CD14-positive monocyte (primary cell): ENCODE measurements at regions not wholly inside any gene's neighbourhood (a gene's known extent, or its start where the extent isn't known, plus 50 kb on each side); places are given as distances from the start of the nearest gene placed in this dataset.

ENCODE experiments used
- DNase-seq, 3 donors: peaks; one replicate each; pipeline ENCODE4 v3.0.0-alpha.2; 2011 to 2022
- H2AFZ ChIP-seq: 2 replicates; pipeline ENCODE4 v1.6.0; 2012; ENCODE audit warnings: mild to moderate bottlenecking, low read depth, low read length, inconsistent platforms; ENCODE audit not compliant: insufficient read depth, poor library complexity, severe bottlenecking
- H3K27ac ChIP-seq, 2 donors: 1 replicate in 1 of 2; 2 replicates in 1 of 2; pipeline ENCODE4 v1.5.1; 2012 to 2013; ENCODE audit warnings: low read length in 2 of 2, control low read depth in 1 of 2, inconsistent platforms in 1 of 2, low read depth in 1 of 2, mild to moderate bottlenecking in 1 of 2
- H3K27me3 ChIP-seq, 2 donors: one replicate each; pipeline versions ENCODE4 v1.6.0 to v1.6.1; 2011 to 2013; ENCODE audit warnings: low read length in 2 of 2; ENCODE audit not compliant: control insufficient read depth in 2 of 2, insufficient read depth in 2 of 2
- H3K36me3 ChIP-seq, 2 donors: replicated peaks in 1 of 2; 1 replicate in 1 of 2; 2 replicates in 1 of 2; pipeline versions ENCODE4 v1.5.1 to v1.6.1; 2012 to 2013; ENCODE audit warnings: low read length in 2 of 2, control low read depth in 1 of 2, inconsistent platforms in 1 of 2, mild to moderate bottlenecking in 1 of 2; ENCODE audit not compliant: insufficient read depth in 2 of 2, control insufficient read depth in 1 of 2
- H3K4me1 ChIP-seq, 2 donors: 1 replicate in 1 of 2; 2 replicates in 1 of 2; pipeline versions ENCODE4 v1.5.1 to v1.6.1; 2012 to 2013; ENCODE audit warnings: low read length in 2 of 2, control low read depth in 1 of 2, inconsistent platforms in 1 of 2, mild to moderate bottlenecking in 1 of 2, moderate library complexity in 1 of 2; ENCODE audit not compliant: insufficient read depth in 2 of 2, control insufficient read depth in 1 of 2
- H3K4me2 ChIP-seq: replicated peaks from 2 replicates; pipeline ENCODE3; 2012; ENCODE audit warnings: low read length, moderate library complexity, mild to moderate bottlenecking; ENCODE audit not compliant: poor library complexity, severe bottlenecking; ENCODE audit errors: extremely low read depth
- H3K4me3 ChIP-seq, 3 experiments: fragments of 200-600 bp in 1 of 3; sonication (generic) in 1 of 3; replicated peaks in 1 of 3; 1 replicate in 2 of 3; 2 replicates in 1 of 3; pipeline ENCODE4 v1.5.1; 2011 to 2013; ENCODE audit warnings: low read length in 3 of 3, mild to moderate bottlenecking in 3 of 3, control low read depth in 2 of 3, low read depth in 2 of 3, inconsistent platforms in 1 of 3, moderate library complexity in 1 of 3
- H3K79me2 ChIP-seq: 2 replicates; pipeline ENCODE4 v1.6.0; 2012; ENCODE audit warnings: mild to moderate bottlenecking, control low read depth, inconsistent platforms, low read length, moderate library complexity; ENCODE audit not compliant: insufficient read depth
- H3K9ac ChIP-seq: 2 replicates; pipeline ENCODE4 v1.6.0; 2017; ENCODE audit warnings: low read length, mild to moderate bottlenecking; ENCODE audit not compliant: insufficient read depth, poor library complexity, severe bottlenecking
- H3K9me3 ChIP-seq, 2 donors: replicated peaks in 1 of 2; 1 replicate in 1 of 2; 2 replicates in 1 of 2; pipeline versions ENCODE4 v1.5.1 to v1.6.1; 2012 to 2013; ENCODE audit warnings: low read length in 2 of 2, control low read depth in 1 of 2; ENCODE audit not compliant: control insufficient read depth in 1 of 2, insufficient read depth in 1 of 2
- H4K20me1 ChIP-seq: 2 replicates; pipeline ENCODE4 v1.6.0; 2012; ENCODE audit warnings: mild to moderate bottlenecking, low read length, control low read depth, moderate library complexity; ENCODE audit not compliant: insufficient read depth
- H3K27ac Mint-ChIP-seq, 7 donors: one replicate each; pipeline ENCODE4 v1.8.0; 2020; ENCODE audit warnings: mild to moderate bottlenecking in 7 of 7, mixed read lengths in 7 of 7, moderate library complexity in 6 of 7, inconsistent platforms in 2 of 7
- H3K27me3 Mint-ChIP-seq, 3 donors: one replicate each; pipeline ENCODE4 v1.8.0; 2021 to 2022; ENCODE audit warnings: low read depth in 3 of 3, mild to moderate bottlenecking in 3 of 3, mixed read lengths in 3 of 3, moderate library complexity in 3 of 3, inconsistent platforms in 1 of 3
- H3K36me3 Mint-ChIP-seq, 2 donors: one replicate each; pipeline ENCODE4 v1.8.0; 2020; ENCODE audit warnings: mixed read lengths in 2 of 2, inconsistent platforms in 1 of 2, mild to moderate bottlenecking in 1 of 2
- H3K4me1 Mint-ChIP-seq: one replicate; pipeline ENCODE4 v1.8.0; 2020; ENCODE audit warnings: mild to moderate bottlenecking, mixed read lengths
- H3K4me3 Mint-ChIP-seq, 2 donors: one replicate each; pipeline ENCODE4 v1.8.0; 2020; ENCODE audit warnings: mild to moderate bottlenecking in 2 of 2, mixed read lengths in 2 of 2, moderate library complexity in 1 of 2
- H3K9me3 Mint-ChIP-seq, 7 donors: one replicate each; pipeline ENCODE4 v1.8.0; 2020 to 2022; ENCODE audit warnings: mixed read lengths in 7 of 7, mild to moderate bottlenecking in 6 of 7, moderate library complexity in 6 of 7, inconsistent platforms in 2 of 7
- WGBS: methylation state at CpG from one replicate; pipeline ENCODE4 v1.1.5; 2013; ENCODE audit warnings: missing lambda C conversion rate; ENCODE audit not compliant: insufficient coverage; 5-methylcytosine and 5-hydroxymethylcytosine counted together
- intact Hi-C, 2 donors: fragments of 100-400 bp; cut with micrococcal nuclease; formaldehyde crosslinking; loops; one replicate each; pipeline versions ENCODE4 v1.15.0 to v1.15.1; 2023
- TF ChIP-seq, protein P1 (sequence below): fragments of 200-600 bp; IDR thresholded peaks from one replicate; pipeline ENCODE4 v1.8.0; 2022; ENCODE audit warnings: antibody characterized with exemption, mild to moderate bottlenecking

- no peak overlapping the region for H3K4me2 ChIP-seq
- no peaks in the 10 kb centered on the region for H4K20me1 ChIP-seq
- H3K4me3 Mint-ChIP-seq = no peak overlapping the region
- WGBS = 61% methylated on average over 3 of the region's 6 CpGs
- H3K9me3 Mint-ChIP-seq = no peaks in the 10 kb centered on the region
- H3K36me3 ChIP-seq = no peaks in the 10 kb centered on the region
- no peak overlapping the region for H2AFZ ChIP-seq
- H3K27me3 Mint-ChIP-seq = no peaks in the 10 kb centered on the region
- TF ChIP-seq, protein P1, sequence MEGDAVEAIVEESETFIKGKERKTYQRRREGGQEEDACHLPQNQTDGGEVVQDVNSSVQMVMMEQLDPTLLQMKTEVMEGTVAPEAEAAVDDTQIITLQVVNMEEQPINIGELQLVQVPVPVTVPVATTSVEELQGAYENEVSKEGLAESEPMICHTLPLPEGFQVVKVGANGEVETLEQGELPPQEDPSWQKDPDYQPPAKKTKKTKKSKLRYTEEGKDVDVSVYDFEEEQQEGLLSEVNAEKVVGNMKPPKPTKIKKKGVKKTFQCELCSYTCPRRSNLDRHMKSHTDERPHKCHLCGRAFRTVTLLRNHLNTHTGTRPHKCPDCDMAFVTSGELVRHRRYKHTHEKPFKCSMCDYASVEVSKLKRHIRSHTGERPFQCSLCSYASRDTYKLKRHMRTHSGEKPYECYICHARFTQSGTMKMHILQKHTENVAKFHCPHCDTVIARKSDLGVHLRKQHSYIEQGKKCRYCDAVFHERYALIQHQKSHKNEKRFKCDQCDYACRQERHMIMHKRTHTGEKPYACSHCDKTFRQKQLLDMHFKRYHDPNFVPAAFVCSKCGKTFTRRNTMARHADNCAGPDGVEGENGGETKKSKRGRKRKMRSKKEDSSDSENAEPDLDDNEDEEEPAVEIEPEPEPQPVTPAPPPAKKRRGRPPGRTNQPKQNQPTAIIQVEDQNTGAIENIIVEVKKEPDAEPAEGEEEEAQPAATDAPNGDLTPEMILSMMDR = peak; percentile 12
- H3K27ac ChIP-seq = no peak overlapping the region
- H3K27ac Mint-ChIP-seq = no peak overlapping the region
- no peak for DNase-seq
- no peaks in the 10 kb centered on the region for H3K4me1 Mint-ChIP-seq
- H3K4me1 ChIP-seq = no peaks in the 10 kb centered on the region
- no peak overlapping the region for H3K4me3 ChIP-seq
- no peaks in the 10 kb centered on the region for H3K9me3 ChIP-seq
- intact Hi-C loops = no loop called here
- no peaks in the 10 kb centered on the region for H3K79me2 ChIP-seq
- H3K27me3 ChIP-seq = no peaks in the 10 kb centered on the region
- no peaks in the 10 kb centered on the region for H3K36me3 Mint-ChIP-seq
- H3K9ac ChIP-seq = no peak overlapping the region
Observed at GRCh38 chr4:60805500-60806313, 394.4 kb upstream of the ADGRL3 start.

- Histone ChIP-seq H3K9ac (no peak overlapping the region), H3K27me3 (no peaks in the 10 kb centered on the region), H3K79me2 (no peaks in the 10 kb centered on the region), H4K20me1 (no peaks in the 10 kb centered on the region), H3K4me2 (no peak overlapping the region), H3K4me1 (no peaks in the 10 kb centered on the region), H3K27ac (no peak overlapping the region), H2AFZ (no peak overlapping the region), H3K4me3 (no peak overlapping the region), H3K9me3 (no peaks in the 10 kb centered on the region), H3K36me3 (no peaks in the 10 kb centered on the region)
- Mint-ChIP-seq H3K4me1 (no peaks in the 10 kb centered on the region), H3K27me3 (no peaks in the 10 kb centered on the region), H3K36me3 (no peaks in the 10 kb centered on the region), H3K27ac (no peak overlapping the region), H3K9me3 (no peaks in the 10 kb centered on the region), H3K4me3 (no peak overlapping the region)
- TF ChIP-seq, protein P1 = no peak
- no CpG with 5 or more reads among the region's 1 CpG for WGBS
- DNase-seq = no peak
- intact Hi-C loops = no loop called here
Observed at GRCh38 chr4:60808726-60809485, 391.2 kb upstream of the ADGRL3 start.
